ENCODE measurements at regions not wholly inside any gene's neighbourhood (a gene's known extent, or its start where the extent isn't known, plus 50 kb on each side); places are given as distances from the start of the nearest gene placed in this dataset.

DNA sequence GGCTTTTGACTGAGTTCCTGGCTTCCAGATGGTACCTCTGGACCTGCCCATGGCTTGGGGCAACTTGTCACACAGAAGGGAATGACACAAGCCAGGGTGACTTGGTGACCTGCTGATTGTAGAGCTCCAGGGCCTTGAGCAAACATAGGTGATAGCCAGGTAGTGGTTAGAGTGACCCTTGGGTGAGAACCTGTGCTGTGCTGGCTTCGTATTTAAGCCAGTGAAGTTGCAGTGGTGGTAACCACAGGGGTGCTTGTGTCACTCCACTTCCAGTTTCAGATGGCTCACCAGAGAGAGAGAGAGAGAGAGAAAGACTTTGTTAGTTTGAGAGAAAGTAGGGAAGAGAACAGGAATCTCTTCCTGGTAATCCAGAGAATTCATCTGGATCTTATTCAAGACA lies 471.6 kb downstream of the ZIC3 start:
- Histone ChIP-seq H3K4me3 (ENCODE audit: low read depth, low read length) (no peak overlapping the region), H3K79me2 (no peaks in the 10 kb centered on the region), H3K9ac (no peak overlapping the region), H3K9me3 (ENCODE audit: control insufficient read depth, low read length) (no peaks in the 10 kb centered on the region), H3K36me3 (ENCODE audit: control insufficient read depth, insufficient read depth, low read length) (no peaks in the 10 kb centered on the region), H3K4me2 (ENCODE audit: low read length) (no peak overlapping the region), H3K27me3 (ENCODE audit: control insufficient read depth, insufficient read depth, low read length) (no peaks in the 10 kb centered on the region), H2AFZ (no peak overlapping the region), H3K27ac (no peak overlapping the region), H3K4me1 (no peaks in the 10 kb centered on the region)
- TF ChIP-seq, protein P1, sequence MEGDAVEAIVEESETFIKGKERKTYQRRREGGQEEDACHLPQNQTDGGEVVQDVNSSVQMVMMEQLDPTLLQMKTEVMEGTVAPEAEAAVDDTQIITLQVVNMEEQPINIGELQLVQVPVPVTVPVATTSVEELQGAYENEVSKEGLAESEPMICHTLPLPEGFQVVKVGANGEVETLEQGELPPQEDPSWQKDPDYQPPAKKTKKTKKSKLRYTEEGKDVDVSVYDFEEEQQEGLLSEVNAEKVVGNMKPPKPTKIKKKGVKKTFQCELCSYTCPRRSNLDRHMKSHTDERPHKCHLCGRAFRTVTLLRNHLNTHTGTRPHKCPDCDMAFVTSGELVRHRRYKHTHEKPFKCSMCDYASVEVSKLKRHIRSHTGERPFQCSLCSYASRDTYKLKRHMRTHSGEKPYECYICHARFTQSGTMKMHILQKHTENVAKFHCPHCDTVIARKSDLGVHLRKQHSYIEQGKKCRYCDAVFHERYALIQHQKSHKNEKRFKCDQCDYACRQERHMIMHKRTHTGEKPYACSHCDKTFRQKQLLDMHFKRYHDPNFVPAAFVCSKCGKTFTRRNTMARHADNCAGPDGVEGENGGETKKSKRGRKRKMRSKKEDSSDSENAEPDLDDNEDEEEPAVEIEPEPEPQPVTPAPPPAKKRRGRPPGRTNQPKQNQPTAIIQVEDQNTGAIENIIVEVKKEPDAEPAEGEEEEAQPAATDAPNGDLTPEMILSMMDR (IDR thresholded peaks at IDR 0.05) = no peak

DNA sequence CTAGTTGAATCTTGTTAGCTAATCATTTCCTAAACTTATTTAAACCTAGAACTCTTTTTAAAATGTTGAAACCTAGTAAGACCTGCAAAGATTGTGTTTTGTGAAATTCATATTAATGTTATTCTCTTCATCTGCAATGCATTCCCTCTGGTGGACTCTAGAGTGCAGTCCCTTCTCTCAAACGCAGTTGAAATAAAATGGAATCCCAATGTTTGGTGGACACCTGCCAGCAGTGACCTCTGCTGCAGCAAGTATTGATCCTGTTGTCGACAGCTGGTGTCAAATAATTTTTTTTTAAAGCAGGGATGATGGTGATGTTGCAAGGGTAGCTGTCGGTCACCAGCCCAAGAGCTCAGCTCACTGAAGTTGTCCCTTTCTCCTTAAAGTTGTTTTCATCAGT lies 492.0 kb downstream of the ZIC3 start:
- H3K4me3 ChIP-seq (ENCODE audit: low read depth, low read length) = no peak overlapping the region
- H3K27ac ChIP-seq = no peak overlapping the region
- no peaks in the 10 kb centered on the region for H3K36me3 ChIP-seq (ENCODE audit: control insufficient read depth, insufficient read depth, low read length)
- no peak overlapping the region for H2AFZ ChIP-seq
- no peaks in the 10 kb centered on the region for H3K79me2 ChIP-seq
- H3K4me2 ChIP-seq (ENCODE audit: low read length) = no peak overlapping the region
- H3K9me3 ChIP-seq (ENCODE audit: control insufficient read depth, low read length) = no peaks in the 10 kb centered on the region
- H3K4me1 ChIP-seq = no peaks in the 10 kb centered on the region
- TF ChIP-seq, protein P1 (IDR thresholded peaks at IDR 0.05) = no peak
- H3K27me3 ChIP-seq (ENCODE audit: control insufficient read depth, insufficient read depth, low read length) = no peaks in the 10 kb centered on the region
- no peak overlapping the region for H3K9ac ChIP-seq

DNA sequence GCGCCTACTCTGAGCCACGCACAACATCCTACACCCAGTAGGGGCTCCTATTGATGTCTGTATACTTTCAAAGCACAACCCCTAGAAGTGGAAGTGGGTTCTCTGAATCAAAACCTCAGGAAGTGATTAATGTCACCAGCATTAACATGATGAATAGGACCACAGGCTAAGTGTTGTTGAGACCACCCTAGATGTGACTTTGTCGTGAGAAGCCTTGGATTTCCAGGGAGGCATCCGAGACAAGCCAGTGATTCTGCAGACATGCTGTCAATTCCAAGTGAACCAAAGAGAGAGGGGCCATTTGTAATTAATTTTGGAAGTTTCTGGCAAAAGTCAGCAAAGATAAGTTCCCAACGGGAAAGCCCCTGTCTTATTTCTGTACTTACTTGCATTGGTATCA lies 493.0 kb downstream of the ZIC3 start:
- H3K79me2 ChIP-seq = no peaks in the 10 kb centered on the region
- no peaks in the 10 kb centered on the region for H3K9me3 ChIP-seq (ENCODE audit: control insufficient read depth, low read length)
- no peak overlapping the region for H3K4me3 ChIP-seq (ENCODE audit: low read depth, low read length)
- no peaks in the 10 kb centered on the region for H3K36me3 ChIP-seq (ENCODE audit: control insufficient read depth, insufficient read depth, low read length)
- no peak overlapping the region for H3K27ac ChIP-seq
- no peak overlapping the region for H3K4me2 ChIP-seq (ENCODE audit: low read length)
- no peaks in the 10 kb centered on the region for H3K4me1 ChIP-seq
- H2AFZ ChIP-seq = no peak overlapping the region
- TF ChIP-seq, protein P1 (IDR thresholded peaks at IDR 0.05) = no peak
- H3K27me3 ChIP-seq (ENCODE audit: control insufficient read depth, insufficient read depth, low read length) = no peaks in the 10 kb centered on the region
- H3K9ac ChIP-seq = no peak overlapping the region

DNA sequence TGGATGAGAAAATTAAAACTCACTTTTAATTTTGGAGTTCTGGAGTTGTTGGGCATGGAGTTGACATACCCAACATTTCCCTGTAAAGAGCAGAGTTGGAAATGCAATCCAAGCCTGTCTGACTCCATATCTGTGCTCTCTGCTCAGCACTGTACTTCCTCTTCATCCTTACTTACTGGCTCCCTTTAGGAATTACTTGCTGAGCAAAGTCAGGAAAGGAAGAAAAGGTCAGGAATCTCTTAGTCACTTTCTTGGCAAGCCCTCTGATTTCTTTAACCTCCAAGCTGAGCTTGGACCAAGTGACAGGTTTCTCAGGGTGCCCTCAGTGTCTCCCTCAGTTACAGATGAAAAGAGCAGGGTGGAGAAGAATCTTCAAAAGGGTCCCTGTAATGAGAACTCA lies 501.5 kb downstream of the ZIC3 start:
- H3K4me2 ChIP-seq (ENCODE audit: low read length) = no peak overlapping the region
- no peak overlapping the region for H3K27ac ChIP-seq
- H3K4me3 ChIP-seq (ENCODE audit: low read depth, low read length) = no peak overlapping the region

DNA sequence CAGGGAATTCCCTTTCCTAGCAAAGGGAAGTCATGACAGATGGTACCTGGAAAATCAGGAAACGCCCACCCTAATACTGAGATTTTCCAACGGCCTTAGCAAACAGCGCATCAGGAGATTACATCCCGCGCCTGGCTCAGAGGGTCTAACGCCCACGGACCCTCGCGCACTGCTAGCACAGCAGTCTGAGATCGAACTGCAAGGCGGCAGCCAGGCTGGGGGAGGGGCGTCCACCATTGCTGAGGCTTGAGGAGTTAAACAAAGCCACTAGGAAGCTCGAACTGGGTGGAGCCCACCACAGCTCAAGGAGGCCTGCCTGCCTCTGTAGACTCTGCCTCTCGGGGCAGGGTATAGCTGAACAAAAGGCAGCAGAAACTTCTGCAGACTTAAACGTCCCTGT lies 507.7 kb downstream of the ZIC3 start:
- H3K4me2 ChIP-seq (ENCODE audit: low read length) = no peak overlapping the region
- no peak overlapping the region for H3K27ac ChIP-seq
- H3K4me3 ChIP-seq (ENCODE audit: low read depth, low read length) = no peak overlapping the region
- H3K9me3 ChIP-seq (ENCODE audit: control insufficient read depth, low read length) = no peaks in the 10 kb centered on the region
- no peak overlapping the region for H2AFZ ChIP-seq
- no peak overlapping the region for H3K9ac ChIP-seq
- no peaks in the 10 kb centered on the region for H3K27me3 ChIP-seq (ENCODE audit: control insufficient read depth, insufficient read depth, low read length)
- H3K36me3 ChIP-seq (ENCODE audit: control insufficient read depth, insufficient read depth, low read length) = no peaks in the 10 kb centered on the region
- H3K4me1 ChIP-seq = no peaks in the 10 kb centered on the region
- TF ChIP-seq, protein P1 (IDR thresholded peaks at IDR 0.05) = no peak
- no peaks in the 10 kb centered on the region for H3K79me2 ChIP-seq

More for the DNA sequence above, 501.5 kb downstream of the ZIC3 start:
- H2AFZ ChIP-seq = no peak overlapping the region
- no peak overlapping the region for H3K9ac ChIP-seq
- H3K79me2 ChIP-seq = no peaks in the 10 kb centered on the region
- TF ChIP-seq, protein P1 (IDR thresholded peaks at IDR 0.05) = no peak
- H3K27me3 ChIP-seq (ENCODE audit: control insufficient read depth, insufficient read depth, low read length) = no peaks in the 10 kb centered on the region
- H3K9me3 ChIP-seq (ENCODE audit: control insufficient read depth, low read length) = no peaks in the 10 kb centered on the region
- no peaks in the 10 kb centered on the region for H3K4me1 ChIP-seq
- no peaks in the 10 kb centered on the region for H3K36me3 ChIP-seq (ENCODE audit: control insufficient read depth, insufficient read depth, low read length)

All from parathyroid adenoma (tissue), 2 donors.